GM10248 (cell line): ENCODE measurements at regions not wholly inside any gene's neighbourhood (a gene's known extent, or its start where the extent isn't known, plus 50 kb on each side); places are given as distances from the start of the nearest gene placed in this dataset.

Experiments
- CTCF ChIA-PET: fragments of 300-600 bp; sonication (Branson Sonifier 250); formaldehyde crosslinking; extraction: SDS; loops from one replicate; lab custom pipeline; 2021; ENCODE audit warnings: antibody characterized with exemption; lab: Yijun Ruan, JAX
- POLR2A ChIA-PET: fragments of 350-650 bp; sonication (Branson Sonifier 250); formaldehyde crosslinking; extraction: SDS; loops from one replicate; lab custom pipeline; 2020; ENCODE audit warnings: antibody characterized with exemption; lab: Yijun Ruan, JAX
- DNase-seq: peaks from one replicate; pipeline ENCODE4 v3.0.0; 2012; ENCODE audit errors: extremely low spot score
- CTCF ChIP-seq: IDR thresholded peaks from 2 replicates; pipeline ENCODE4 v1.5.1; 2012; ENCODE audit warnings: mild to moderate bottlenecking, low read depth; ENCODE audit errors: extremely low read depth, missing control alignments, control extremely low read depth

DNA sequence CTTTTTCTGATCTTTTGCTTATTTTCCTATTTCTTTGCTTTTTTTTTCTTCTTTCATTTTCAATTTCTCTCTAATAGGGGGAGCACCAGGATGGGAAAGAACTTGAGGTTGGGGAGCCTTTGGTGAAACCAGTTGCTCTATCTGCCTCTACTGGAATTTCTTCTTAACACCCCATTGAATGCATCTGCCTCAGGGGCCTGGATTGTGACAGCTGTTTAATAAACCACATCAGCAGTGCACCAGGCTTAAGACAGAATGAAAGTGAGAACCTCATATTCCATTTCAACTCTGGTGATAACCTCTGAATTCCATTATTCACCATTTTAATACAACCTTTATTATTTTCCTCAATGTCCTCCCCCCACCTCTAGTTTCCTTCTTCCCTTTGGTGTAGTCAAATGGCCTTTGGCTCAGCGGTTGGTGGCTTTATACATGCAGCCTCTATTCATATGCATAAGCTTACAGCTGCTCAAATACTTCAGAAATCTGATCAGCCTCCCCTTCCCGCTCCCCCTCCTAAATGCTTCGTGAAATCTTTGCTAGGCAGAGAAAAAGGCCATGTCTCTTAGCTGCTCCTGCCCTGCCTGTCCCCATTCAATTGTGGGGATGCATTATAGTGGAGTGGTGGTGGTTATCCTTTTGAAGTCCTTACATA is 537.3 kb upstream of the PLXNA2 start:
- no peak for DNase-seq
- TF ChIP-seq CTCF, result no peak
- ChIA-PET POLR2A (no interaction called here), CTCF (no interaction called here)

- CTCF ChIA-PET, result interaction anchor here (0.8 to 1.3 kb wide), 3 partner anchors 11 to 67 kb away, joined by 3 read pairs; no protein-coding TSS in a partner anchor
- no peak for TF ChIP-seq CTCF
- POLR2A ChIA-PET, result no interaction called here
- DNase-seq, result no peak
Measured at GRCh38 chr1:208782186-208782585, 538.0 kb upstream of the PLXNA2 start.

GRCh38 chr1:208785629-208786028 is 541.4 kb upstream of the PLXNA2 start:
- ChIA-PET CTCF (no interaction called here), POLR2A (no interaction called here)
- TF ChIP-seq CTCF, result no peak
- DNase-seq, result no peak

DNA sequence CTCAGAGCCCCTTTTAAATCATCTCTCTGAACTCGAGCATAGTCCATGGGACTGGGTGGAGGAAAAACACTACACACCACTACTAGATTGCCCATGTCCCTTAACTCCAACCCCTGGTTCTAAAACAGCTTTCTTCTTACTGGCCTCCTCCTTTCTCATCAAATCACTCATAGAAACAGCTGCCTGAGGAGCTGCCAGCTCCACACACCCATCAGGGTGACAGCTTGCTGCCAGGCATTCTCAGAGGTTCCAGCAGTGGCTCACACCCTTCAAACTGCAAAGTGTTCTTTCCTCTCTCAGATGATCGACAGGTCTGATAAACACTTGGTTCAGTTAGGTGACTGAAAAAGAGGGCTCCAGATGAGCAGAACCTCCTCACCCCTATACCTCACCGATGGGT is 543.0 kb upstream of the PLXNA2 start:
- CTCF ChIA-PET, result interaction anchor here (1.4 to 1.5 kb wide), 2 partner anchors 40 to 45 kb away, joined by 3 to 4 read pairs; no protein-coding TSS in a partner anchor
- no peak for DNase-seq
- no peak for TF ChIP-seq CTCF
- POLR2A ChIA-PET, result no interaction called here

- DNase-seq, result no peak
- POLR2A ChIA-PET, result no interaction called here
- CTCF ChIA-PET, result interaction anchor here (1.2 to 1.5 kb wide), 3 partner anchors 11 to 46 kb away, joined by 3 to 4 read pairs (median 4); no protein-coding TSS in a partner anchor
- TF ChIP-seq CTCF, result no peak
Measured at GRCh38 chr1:208788013-208788540, 543.9 kb upstream of the PLXNA2 start.

- CTCF ChIA-PET, result no interaction called here
- DNase-seq, result no peak
- TF ChIP-seq CTCF, result no peak
- POLR2A ChIA-PET, result no interaction called here
Measured at GRCh38 chr1:208791456-208791855, 547.3 kb upstream of the PLXNA2 start.
